Panc1 (cell line): ENCODE measurements at regions not wholly inside any gene's neighbourhood (a gene's known extent, or its start where the extent isn't known, plus 50 kb on each side); places are given as distances from the start of the nearest gene placed in this dataset.

Experiments
- ATAC-seq: fragments of 200-7000 bp; cut with Tn5 transposase; 2 replicates; pipeline ENCODE4 v1.9.1; 2020; ENCODE audit warnings: mild to moderate bottlenecking, moderate library complexity
- BruUV-seq: library from RNA; stranded (reverse); fragments of 400-500 nt; replicated peaks from 2 replicates; lab custom pipeline; 2021; lab: Mats Ljungman, UMichigan
- CTCF ChIA-PET: fragments of 300-600 bp; sonication (Branson Sonifier 250); formaldehyde crosslinking; loops from one replicate; lab custom pipeline; 2022; ENCODE audit warnings: antibody characterized with exemption; lab: Charles Lee
- POLR2A ChIA-PET: fragments of 300-600 bp; sonication (Branson Sonifier 250); formaldehyde crosslinking; loops from one replicate; lab custom pipeline; 2022; ENCODE audit warnings: antibody characterized with exemption; lab: Charles Lee
- DNase-seq: peaks from one replicate; pipeline ENCODE4 v3.0.0-alpha.2; 2010; ENCODE audit warnings: low read depth, low spot score
- H3K27ac ChIP-seq: 2 replicates; pipeline ENCODE4 v1.5.1; 2011; ENCODE audit warnings: mild to moderate bottlenecking, low read length, inconsistent platforms
- H3K27me3 ChIP-seq: fragments of 200-500 bp; sonication (Bioruptor generic); 2 replicates; pipeline ENCODE4 v1.6.0; 2014; ENCODE audit warnings: low read length, inconsistent platforms; ENCODE audit not compliant: control insufficient read depth, insufficient read depth
- H3K36me3 ChIP-seq: fragments of 200-500 bp; sonication (Bioruptor generic); 2 replicates; pipeline ENCODE4 v1.5.1; 2014; ENCODE audit warnings: inconsistent platforms, mild to moderate bottlenecking, low read length, moderate library complexity; ENCODE audit not compliant: control insufficient read depth, insufficient read depth
- H3K4me1 ChIP-seq: 2 replicates; pipeline ENCODE4 v1.5.1; 2011; ENCODE audit warnings: inconsistent platforms, mild to moderate bottlenecking, low read length, moderate library complexity; ENCODE audit not compliant: control insufficient read depth, insufficient read depth
- H3K4me3 ChIP-seq, 2 experiments: 2 replicates each; pipeline ENCODE4 v1.5.1; 2011 to 2012; ENCODE audit warnings: low read depth in 2 of 2, low read length in 2 of 2, mild to moderate bottlenecking in 2 of 2, inconsistent platforms in 1 of 2, moderate library complexity in 1 of 2
- H3K9me3 ChIP-seq: fragments of 200-500 bp; sonication (Bioruptor generic); 2 replicates; pipeline ENCODE4 v1.5.1; 2014; ENCODE audit warnings: low read depth, mild to moderate bottlenecking, inconsistent platforms, low read length, moderate library complexity; ENCODE audit not compliant: control insufficient read depth, insufficient read depth
- CTCF ChIP-seq: fragments of 450-650 bp; IDR thresholded peaks from 2 replicates; pipeline ENCODE4 v1.5.1; 2017; ENCODE audit warnings: mild to moderate bottlenecking
- POLR2AphosphoS5 ChIP-seq: IDR thresholded peaks from 2 replicates; pipeline ENCODE4 v1.6.1; 2012; ENCODE audit warnings: mild to moderate bottlenecking, low read depth, low read length, moderate library complexity
- REST ChIP-seq, 2 experiments: IDR thresholded peaks; 2 replicates each; pipeline ENCODE4 v1.6.1; 2011 to 2012; ENCODE audit warnings: low read depth in 2 of 2, control low read depth in 1 of 2, low read length in 1 of 2, mild to moderate bottlenecking in 1 of 2, moderate library complexity in 1 of 2; ENCODE audit not compliant: insufficient read depth in 1 of 2
- SIN3A ChIP-seq: IDR thresholded peaks from 2 replicates; pipeline ENCODE4 v1.6.1; 2012; ENCODE audit warnings: low read depth, mild to moderate bottlenecking, low read length, moderate library complexity, borderline replicate concordance; ENCODE audit not compliant: insufficient read depth
- TCF7L2 ChIP-seq: IDR thresholded peaks from 2 replicates; pipeline ENCODE4 v1.6.1; 2011; ENCODE audit warnings: mild to moderate bottlenecking, low read depth, low read length, inconsistent platforms
- in situ Hi-C: cut with HindIII; loops from 2 replicates; pipeline ENCODE4 v1.10.0; 2016; ENCODE audit warnings: low sequenced_read_pairs, low pct_unique_long_range_greater_than_20kb
- intact Hi-C: fragments of 100-400 bp; cut with micrococcal nuclease; formaldehyde crosslinking; loops from one replicate; pipeline ENCODE4 v1.10.0; 2022; ENCODE audit not compliant: unreplicated experiment

GRCh38 chr12:89960607-89961394, 252.2 kb upstream of the ATP2B1 start:
- in situ Hi-C loops = no loop called here
- ATAC-seq = no peak

DNA sequence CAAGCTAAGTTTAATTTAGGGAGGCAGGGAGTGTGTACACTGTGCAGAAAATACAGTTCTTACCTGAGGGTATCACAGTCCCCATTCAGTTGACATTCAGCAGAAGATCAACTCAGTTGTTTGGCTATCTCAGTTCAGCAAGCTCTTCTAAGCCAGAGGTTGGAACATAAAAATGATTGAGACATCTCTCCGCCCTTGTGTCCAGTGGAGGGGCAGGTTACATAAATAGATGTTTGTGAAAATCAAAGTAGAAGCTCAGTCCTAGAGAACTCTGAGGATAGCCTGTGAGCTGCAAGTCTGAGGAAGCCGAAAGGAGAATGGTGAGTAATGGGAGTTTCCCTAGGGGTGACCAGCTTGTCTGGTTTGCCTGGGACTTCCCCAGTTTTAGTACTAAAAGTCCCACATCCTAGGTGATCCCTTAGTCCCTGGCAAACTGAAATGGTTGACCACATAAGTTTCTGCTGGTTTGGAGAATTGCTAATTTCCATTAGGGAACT, 251.4 kb upstream of the ATP2B1 start:
- in situ Hi-C loops = no loop called here
- POLR2A ChIA-PET = no interaction called here
- intact Hi-C loops = no loop called here
- CTCF ChIA-PET = no interaction called here
- H3K27me3 ChIP-seq = no peaks in the 10 kb centered on the region
- H3K4me3 ChIP-seq = no peak overlapping the region
- no peaks in the 10 kb centered on the region for H3K9me3 ChIP-seq
- H3K27ac ChIP-seq = no peak overlapping the region
- no peaks in the 10 kb centered on the region; the same call in 1 of the 2 replicates for H3K36me3 ChIP-seq
- no peak for DNase-seq
- no TSS peak for BruUV-seq
- no peaks in the 10 kb centered on the region for H3K4me1 ChIP-seq
- peak; percentile 76 for ATAC-seq
- TF ChIP-seq CTCF (no peak), POLR2AphosphoS5 (no peak), TCF7L2 (no peak), SIN3A (no peak)

More at GRCh38 chr12:89960607-89961394, 252.2 kb upstream of the ATP2B1 start:
- H3K9me3 ChIP-seq = no peaks in the 10 kb centered on the region
- POLR2A ChIA-PET = interaction anchor here (0.7 kb wide), 1 partner anchor 10 kb away, joined by 5 read pairs; no protein-coding TSS in a partner anchor
- H3K36me3 ChIP-seq = no peaks in the 10 kb centered on the region; the same call in 1 of the 2 replicates
- TF ChIP-seq TCF7L2 = no peak
- TF ChIP-seq CTCF = no peak
- TF ChIP-seq POLR2AphosphoS5 = no peak
- no peak for TF ChIP-seq SIN3A
- no peak for TF ChIP-seq REST (IDR thresholded peaks at IDR 0.05; ENCODE audit: insufficient read depth in 1 of 2, low read depth in 2 of 2, low read length in 1 of 2)
- no TSS peak for BruUV-seq
- no peaks in the 10 kb centered on the region for H3K4me1 ChIP-seq
- CTCF ChIA-PET = no interaction called here
- no peaks in the 10 kb centered on the region for H3K27me3 ChIP-seq
- H3K4me3 ChIP-seq = no peak overlapping the region
- intact Hi-C loops = no loop called here
- DNase-seq = no peak
- H3K27ac ChIP-seq = no peak overlapping the region
